MCF 10A (cell line): ENCODE measurements at regions not wholly inside any gene's neighbourhood (a gene's known extent, or its start where the extent isn't known, plus 50 kb on each side); places are given as distances from the start of the nearest gene placed in this dataset.

ENCODE experiments used
- BruUV-seq: library from RNA; stranded (reverse); fragments of 400-500 nt; replicated peaks from 2 replicates; lab custom pipeline; 2021; lab: Mats Ljungman, UMichigan
- CTCF ChIA-PET: fragments of 300-600 bp; sonication (Branson Sonifier 250); formaldehyde crosslinking; extraction: SDS; loops from one replicate; lab custom pipeline; 2021; ENCODE audit warnings: antibody characterized with exemption, inconsistent platforms; lab: Yijun Ruan, JAX
- POLR2A ChIA-PET: fragments of 300-600, 350-650 bp; sonication (Branson Sonifier 250); formaldehyde crosslinking; extraction: SDS; loops from one replicate; lab custom pipeline; 2020; ENCODE audit warnings: antibody characterized with exemption, inconsistent platforms; lab: Yijun Ruan, JAX
- DNase-seq: peaks from one replicate; pipeline ENCODE4 v3.0.0-alpha.2; 2018; ENCODE audit not compliant: unreplicated experiment
- H3K27ac Mint-ChIP-seq: one replicate; pipeline ENCODE4 v1.8.0; 2022; ENCODE audit warnings: mild to moderate bottlenecking, low read depth, mixed read lengths; ENCODE audit not compliant: unreplicated experiment
- H3K27me3 Mint-ChIP-seq: one replicate; pipeline ENCODE4 v1.8.0; 2022; ENCODE audit warnings: mixed read lengths; ENCODE audit not compliant: insufficient read depth, unreplicated experiment
- H3K36me3 Mint-ChIP-seq: one replicate; pipeline ENCODE4 v1.8.0; 2022; ENCODE audit warnings: mild to moderate bottlenecking, moderate library complexity, mixed read lengths; ENCODE audit not compliant: insufficient read depth, unreplicated experiment
- H3K4me1 Mint-ChIP-seq: one replicate; pipeline ENCODE4 v1.8.0; 2022; ENCODE audit warnings: mixed read lengths; ENCODE audit not compliant: insufficient read depth, unreplicated experiment
- H3K4me3 Mint-ChIP-seq: one replicate; pipeline ENCODE4 v1.8.0; 2022; ENCODE audit warnings: mild to moderate bottlenecking, moderate library complexity, mixed read lengths; ENCODE audit not compliant: unreplicated experiment
- H3K9me3 Mint-ChIP-seq: one replicate; pipeline ENCODE4 v1.8.0; 2022; ENCODE audit warnings: mixed read lengths; ENCODE audit not compliant: unreplicated experiment
- CTCF ChIP-seq: fragments of 200-600 bp; IDR thresholded peaks from one replicate; pipeline ENCODE4 v1.8.0; 2022; ENCODE audit warnings: antibody characterized with exemption, mild to moderate bottlenecking; ENCODE audit not compliant: unreplicated experiment
- intact Hi-C: fragments of 100-400 bp; cut with micrococcal nuclease; formaldehyde crosslinking; loops from 2 replicates; pipeline ENCODE4 v1.14.1; 2022

DNA sequence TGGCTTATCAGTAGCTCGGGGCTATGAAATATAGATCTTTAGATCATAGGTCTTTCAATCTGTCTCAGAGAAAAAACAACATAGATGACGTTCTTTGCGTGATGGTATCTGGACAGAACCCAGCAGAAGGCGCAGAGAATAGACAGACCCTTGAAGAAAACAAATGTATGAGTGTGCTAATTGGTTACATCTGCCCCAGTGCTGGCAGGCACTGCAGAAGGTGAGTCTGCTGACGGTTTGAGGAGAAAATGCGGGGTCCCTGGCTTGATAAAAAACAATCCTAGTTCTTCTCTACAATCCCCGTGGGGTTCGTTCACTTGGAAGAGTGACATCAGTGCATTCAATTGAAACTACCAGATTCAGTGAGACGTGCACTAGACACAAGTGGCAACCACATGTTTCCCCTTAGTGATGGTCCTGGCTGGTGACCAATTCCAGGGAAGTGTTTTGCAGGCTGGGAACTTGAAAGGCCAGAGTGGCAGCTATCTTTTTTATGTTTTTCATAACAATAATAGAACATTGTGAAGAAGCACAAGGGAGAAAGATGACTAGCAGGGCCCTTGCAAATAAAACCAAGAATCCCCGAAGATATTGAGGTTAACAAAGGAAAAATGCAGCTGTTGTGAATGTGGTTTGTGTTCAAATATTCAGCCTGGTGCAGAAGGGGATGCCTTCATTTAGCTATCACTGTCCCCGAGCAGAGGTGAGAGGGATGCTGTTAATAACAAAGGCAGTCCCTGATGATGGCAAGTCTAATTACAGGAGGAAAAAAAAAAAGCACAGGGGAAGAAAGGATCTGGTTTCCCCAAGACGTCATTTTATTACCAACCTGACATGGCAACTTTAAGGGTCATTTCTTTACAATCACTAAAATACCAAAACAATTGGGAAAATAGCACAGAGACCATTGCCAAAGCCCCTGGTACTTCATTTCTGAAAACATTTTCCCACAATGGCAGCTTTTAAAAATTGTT, 337.6 kb upstream of the FIGN start:
- CTCF ChIA-PET: interaction anchor here (1.4 kb wide), 1 partner anchor 12 kb away, joined by 5 read pairs; no protein-coding TSS in a partner anchor
- no peak overlapping the region for H3K4me3 Mint-ChIP-seq

DNA sequence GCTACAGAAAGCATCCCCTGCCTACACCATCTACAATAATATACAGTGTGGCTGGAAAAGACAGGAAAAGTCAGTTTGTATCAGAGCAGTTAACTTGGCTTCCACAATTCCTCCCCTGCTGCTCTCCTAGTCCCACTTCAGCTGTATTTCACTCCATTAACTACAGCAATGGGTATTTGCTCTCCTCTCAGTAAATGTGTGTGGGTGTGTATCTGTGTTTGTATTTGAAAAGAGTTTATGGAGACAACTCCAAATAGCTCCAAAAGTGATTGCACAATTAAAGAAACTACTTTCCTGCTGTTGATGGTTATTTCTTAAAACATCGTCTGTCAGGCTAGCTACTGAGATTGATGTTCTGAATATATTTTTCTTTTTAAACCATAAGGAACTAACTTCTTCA, 333.7 kb upstream of the FIGN start:
- Mint-ChIP-seq H3K27me3 (no peaks in the 10 kb centered on the region), H3K4me3 (no peak overlapping the region), H3K4me1 (no peaks in the 10 kb centered on the region), H3K36me3 (no peaks in the 10 kb centered on the region), H3K9me3 (no peaks in the 10 kb centered on the region), H3K27ac (no peak overlapping the region)
- ChIA-PET POLR2A (interaction anchor here (0.8 kb wide), 1 partner anchor 62 kb away, joined by 3 read pairs; no protein-coding TSS in a partner anchor), CTCF (interaction anchor here (0.8 to 1.5 kb wide), 4 partner anchors 8 to 898 kb away, joined by 3 to 10 read pairs (median 3); no protein-coding TSS in a partner anchor)
- BruUV-seq: no TSS peak
- no peak for TF ChIP-seq CTCF
- intact Hi-C loops: no loop called here
- no peak for DNase-seq

More for the DNA sequence above, 337.6 kb upstream of the FIGN start:
- POLR2A ChIA-PET: no interaction called here
- no peaks in the 10 kb centered on the region for H3K36me3 Mint-ChIP-seq
- no peak overlapping the region for H3K27ac Mint-ChIP-seq
- no TSS peak for BruUV-seq
- no peaks in the 10 kb centered on the region for H3K27me3 Mint-ChIP-seq
- no peaks in the 10 kb centered on the region for H3K4me1 Mint-ChIP-seq
- DNase-seq: no peak
- no peak for TF ChIP-seq CTCF
- intact Hi-C loops: no loop called here
- no peaks in the 10 kb centered on the region for H3K9me3 Mint-ChIP-seq

DNA sequence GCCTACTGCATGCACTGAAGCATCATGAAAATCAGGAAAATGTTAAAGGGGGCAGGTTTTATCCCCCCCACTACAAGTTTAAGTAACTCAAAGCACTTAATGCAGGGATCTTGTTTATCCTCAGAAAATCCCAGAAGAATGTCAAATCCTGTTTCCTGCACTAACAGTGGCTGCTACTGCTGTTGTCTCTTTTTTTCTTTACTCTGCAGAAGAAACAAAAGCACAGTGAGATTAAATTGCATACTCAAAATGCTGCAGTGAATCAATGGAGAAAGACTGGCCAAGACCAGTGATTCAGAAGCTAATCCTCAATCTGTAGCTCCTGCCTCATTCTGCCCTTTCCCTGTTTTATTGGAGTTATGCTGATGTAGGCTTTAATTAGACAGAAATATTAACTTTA, 332.3 kb upstream of the FIGN start:
- H3K4me3 Mint-ChIP-seq: no peak overlapping the region
- ChIA-PET POLR2A (no interaction called here), CTCF (interaction anchor here (1.2 kb wide), 1 partner anchor 11 kb away, joined by 3 read pairs; no protein-coding TSS in a partner anchor)
- no peaks in the 10 kb centered on the region for H3K4me1 Mint-ChIP-seq
- no peaks in the 10 kb centered on the region for H3K36me3 Mint-ChIP-seq
- DNase-seq: no peak
- H3K27me3 Mint-ChIP-seq: no peaks in the 10 kb centered on the region
- no peak for TF ChIP-seq CTCF
- intact Hi-C loops: no loop called here
- no peaks in the 10 kb centered on the region for H3K9me3 Mint-ChIP-seq
- BruUV-seq: no TSS peak
- no peak overlapping the region for H3K27ac Mint-ChIP-seq

DNA sequence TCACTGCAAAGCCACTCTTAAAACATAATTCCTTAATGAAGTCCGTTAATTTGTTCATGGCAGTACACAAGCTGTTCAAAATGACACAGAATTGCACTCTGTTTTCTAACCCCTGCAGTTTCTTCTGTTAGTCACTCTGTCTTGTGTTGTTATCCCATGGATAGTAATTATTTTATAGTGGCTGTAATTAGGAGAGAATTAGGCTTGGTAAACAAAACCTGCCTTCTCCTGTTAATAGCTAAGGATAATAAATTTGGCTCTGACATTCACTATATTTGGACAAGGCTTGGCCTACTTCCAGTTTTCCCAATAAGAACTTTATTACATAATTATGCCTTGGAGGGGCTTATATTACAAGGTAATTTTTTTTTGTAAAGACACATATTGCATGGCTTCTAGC, 330.3 kb upstream of the FIGN start:
- Mint-ChIP-seq H3K36me3 (no peaks in the 10 kb centered on the region), H3K4me1 (no peaks in the 10 kb centered on the region), H3K4me3 (no peak overlapping the region), H3K27me3 (no peaks in the 10 kb centered on the region), H3K27ac (no peak overlapping the region), H3K9me3 (no peaks in the 10 kb centered on the region)
- no peak for TF ChIP-seq CTCF
- BruUV-seq: no TSS peak
- POLR2A ChIA-PET: no interaction called here
- peak; percentile 14 for DNase-seq
- intact Hi-C loops: no loop called here
- CTCF ChIA-PET: no interaction called here
